GM06990 (cell line): ENCODE measurements at regions not wholly inside any gene's neighbourhood (a gene's known extent, or its start where the extent isn't known, plus 50 kb on each side); places are given as distances from the start of the nearest gene placed in this dataset.

ENCODE experiments used
- DNase-seq: peaks from one replicate; pipeline ENCODE4 v3.0.0-alpha.2; 2011; ENCODE audit not compliant: insufficient read length; ENCODE audit errors: extremely low read depth
- H3K27me3 ChIP-seq: replicated peaks from 2 replicates; pipeline ENCODE4 v1.6.0; 2011; ENCODE audit warnings: low read length; ENCODE audit not compliant: control insufficient read depth, insufficient read depth
- H3K36me3 ChIP-seq: 2 replicates; pipeline ENCODE4 v1.5.1; 2011; ENCODE audit warnings: low read length; ENCODE audit not compliant: control insufficient read depth, insufficient read depth
- H3K4me3 ChIP-seq: replicated peaks from 2 replicates; pipeline ENCODE4 v1.5.1; 2011; ENCODE audit warnings: low read depth, mild to moderate bottlenecking, control low read depth, low read length
- CTCF ChIP-seq: IDR thresholded peaks from 2 replicates; pipeline ENCODE4 v1.5.1; 2011; ENCODE audit warnings: low read length, control low read depth, mild to moderate bottlenecking, inconsistent platforms; ENCODE audit not compliant: insufficient read depth, poor library complexity, severe bottlenecking

DNA sequence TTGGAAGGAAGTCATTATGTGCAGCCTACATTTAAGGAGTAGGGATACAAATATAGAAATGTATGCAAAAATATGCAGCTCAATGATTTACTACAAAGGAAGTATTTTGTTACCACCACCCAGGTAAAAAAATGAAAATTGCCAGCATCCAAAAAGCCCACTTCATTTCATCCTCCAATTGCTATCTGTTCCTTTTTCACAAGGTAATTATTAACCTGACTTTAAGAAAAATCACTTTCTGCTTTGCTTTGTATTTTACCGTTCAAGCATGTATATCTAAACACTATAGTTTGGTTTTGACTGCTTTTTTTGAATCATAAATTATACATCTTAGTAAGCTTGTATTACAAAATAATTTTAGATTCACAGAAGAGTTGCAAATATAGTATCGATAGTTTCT is 768.5 kb upstream of the GJE1 start:
- Histone ChIP-seq H3K36me3 (no peaks in the 10 kb centered on the region), H3K4me3 (no peak overlapping the region), H3K27me3 (no peaks in the 10 kb centered on the region)
- TF ChIP-seq CTCF: no peak
- DNase-seq: no peak

GRCh38 chr6:141361559-141361958 is 771.2 kb upstream of the GJE1 start:
- no peaks in the 10 kb centered on the region for H3K27me3 ChIP-seq
- H3K36me3 ChIP-seq: no peaks in the 10 kb centered on the region
- no peak for DNase-seq
- H3K4me3 ChIP-seq: no peak overlapping the region
- TF ChIP-seq CTCF: no peak

- no peak for TF ChIP-seq CTCF
- Histone ChIP-seq H3K36me3 (no peaks in the 10 kb centered on the region), H3K27me3 (no peaks in the 10 kb centered on the region), H3K4me3 (no peak overlapping the region)
- DNase-seq: no peak
Measured at GRCh38 chr6:141359953-141360352, 772.8 kb upstream of the GJE1 start.

DNA sequence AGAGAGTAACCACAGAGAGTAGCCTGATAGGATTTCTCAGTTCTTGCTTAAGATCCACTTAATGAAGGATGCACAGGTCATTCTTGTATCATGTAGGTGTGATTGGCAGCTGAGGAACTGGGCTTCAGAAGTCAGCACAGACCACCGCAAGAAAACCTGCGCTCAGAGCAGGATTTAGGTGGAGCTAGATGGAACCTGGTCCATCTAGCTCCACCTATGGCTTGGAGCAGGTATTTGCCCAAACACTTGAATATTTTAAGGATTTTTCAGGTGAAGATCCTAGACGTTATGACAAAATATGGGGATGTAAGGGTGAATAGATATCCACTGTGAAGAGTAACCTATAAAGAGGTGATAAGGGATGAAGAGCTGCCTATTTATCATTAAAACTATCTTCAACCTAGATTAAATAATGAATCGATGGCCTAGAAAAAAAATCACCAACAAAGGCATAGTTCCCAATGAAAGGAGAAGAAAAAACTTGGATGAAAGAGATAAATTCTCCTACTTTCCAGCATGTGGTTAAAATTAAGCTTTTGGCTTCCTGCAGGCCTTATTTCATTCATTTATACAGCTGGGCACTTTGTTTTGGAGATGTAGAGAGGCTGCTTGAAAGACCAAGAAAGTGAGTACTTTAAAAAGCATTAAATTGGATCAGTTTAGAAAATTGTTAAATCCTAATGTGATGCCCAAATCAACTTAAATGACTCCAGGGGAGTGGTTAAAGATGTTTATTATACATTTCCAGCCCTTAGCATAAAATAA is 778.4 kb upstream of the GJE1 start:
- DNase-seq: no peak
- Histone ChIP-seq H3K4me3 (no peak overlapping the region), H3K27me3 (no peaks in the 10 kb centered on the region), H3K36me3 (no peaks in the 10 kb centered on the region)
- TF ChIP-seq CTCF: no peak

DNA sequence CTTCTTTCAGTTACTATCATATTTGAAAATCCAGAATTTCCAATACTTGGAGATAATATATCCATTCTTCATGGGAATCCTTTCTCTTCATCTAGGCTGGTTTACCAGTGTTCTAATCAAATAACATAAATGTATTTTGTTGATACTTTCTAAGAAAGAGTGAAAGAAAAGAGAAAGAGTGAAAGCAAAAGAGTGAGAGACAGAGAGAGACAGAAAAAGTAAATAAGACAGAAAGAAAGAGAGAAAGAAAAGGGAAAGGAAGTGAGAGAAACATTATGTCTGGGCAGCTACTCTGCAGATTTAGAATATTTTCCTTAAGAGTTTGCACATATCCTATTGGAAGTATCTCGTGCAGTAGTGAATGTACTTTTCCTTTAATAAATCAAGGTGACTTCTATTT is 781.0 kb upstream of the GJE1 start:
- Histone ChIP-seq H3K36me3 (no peaks in the 10 kb centered on the region), H3K27me3 (no peaks in the 10 kb centered on the region), H3K4me3 (no peak overlapping the region)
- no peak for TF ChIP-seq CTCF
- no peak for DNase-seq

DNA sequence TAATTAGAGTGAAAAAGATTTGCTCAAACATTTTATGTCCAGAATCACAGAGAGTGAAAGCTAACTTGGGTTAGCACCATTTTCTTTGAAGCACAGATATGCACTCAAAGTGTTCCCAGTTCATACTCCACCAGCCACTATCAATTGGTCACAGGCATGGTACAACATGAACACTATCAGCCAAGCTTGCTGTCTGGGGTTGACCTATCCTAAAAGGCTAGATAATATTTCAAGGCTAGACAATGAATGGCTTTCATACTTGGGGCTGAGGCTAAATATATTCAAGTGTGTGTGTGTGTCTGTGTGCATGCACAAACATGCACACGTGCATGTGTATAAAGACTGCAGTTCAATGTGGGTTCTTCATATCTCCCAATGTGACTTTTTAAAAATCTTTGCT is 783.0 kb upstream of the GJE1 start:
- TF ChIP-seq CTCF: no peak
- Histone ChIP-seq H3K36me3 (no peaks in the 10 kb centered on the region), H3K27me3 (no peaks in the 10 kb centered on the region), H3K4me3 (no peak overlapping the region)
- no peak for DNase-seq
